NOMO-1 treated with dmso at 0.1 percent for 144 hours (cell line): ENCODE measurements at regions not wholly inside any gene's neighbourhood (a gene's known extent, or its start where the extent isn't known, plus 50 kb on each side); places are given as distances from the start of the nearest gene placed in this dataset.
A peak's percentile ranks its signal among the peaks of the same experiment; 100 is the strongest.

Experiments
- DNase-seq: peaks from one replicate; lab custom pipeline; 2025; ENCODE audit not compliant: unreplicated experiment; lab: John Stamatoyannopoulos, UW

- no peak for DNase-seq
Observed at GRCh38 chr6:144574796-144575195, 289.7 kb downstream of the UTRN start.

GRCh38 chr6:144575327-144575726 lies 290.2 kb downstream of the UTRN start:
- DNase-seq: no peak

- DNase-seq: no peak
Observed at GRCh38 chr6:144576871-144577270, 291.7 kb downstream of the UTRN start.

- no peak for DNase-seq
Observed at GRCh38 chr6:144578385-144579350, 293.5 kb downstream of the UTRN start.

- no peak for DNase-seq
Observed at GRCh38 chr6:144580039-144580438, 294.9 kb downstream of the UTRN start.

- no peak for DNase-seq
Observed at GRCh38 chr6:144580771-144581170, 295.6 kb downstream of the UTRN start.

- no peak for DNase-seq
Observed at GRCh38 chr6:144581812-144582537, 296.8 kb downstream of the UTRN start.

- peak; percentile 69 for DNase-seq
Observed at GRCh38 chr6:144582939-144583613, 297.9 kb downstream of the UTRN start.

GRCh38 chr6:144583614-144583954 lies 298.4 kb downstream of the UTRN start:
- no peak for DNase-seq

- DNase-seq: peak; percentile 31
Observed at GRCh38 chr6:144585217-144585814, 300.2 kb downstream of the UTRN start.

GRCh38 chr6:144586986-144587385 lies 301.9 kb downstream of the UTRN start:
- no peak for DNase-seq

GRCh38 chr6:144588697-144589325 lies 303.7 kb downstream of the UTRN start:
- no peak for DNase-seq

- DNase-seq: peak; percentile 64
Observed at GRCh38 chr6:144590532-144590931, 305.4 kb downstream of the UTRN start.

GRCh38 chr6:144593392-144593791 lies 308.3 kb downstream of the UTRN start:
- DNase-seq: no peak

- no peak for DNase-seq
Observed at GRCh38 chr6:144594585-144594984, 309.4 kb downstream of the UTRN start.

GRCh38 chr6:144595266-144595665 lies 310.1 kb downstream of the UTRN start:
- DNase-seq: no peak

- DNase-seq: no peak
Observed at GRCh38 chr6:144597511-144597910, 312.4 kb downstream of the UTRN start.

- no peak for DNase-seq
Observed at GRCh38 chr6:144599615-144600014, 314.5 kb downstream of the UTRN start.

- DNase-seq: no peak
Observed at GRCh38 chr6:144601221-144601620, 316.1 kb downstream of the UTRN start.

GRCh38 chr6:144602523-144603180 lies 317.5 kb downstream of the UTRN start:
- no peak for DNase-seq
